Common myeloid progenitor, CD34-positive (primary cell): ENCODE measurements at regions not wholly inside any gene's neighbourhood (a gene's known extent, or its start where the extent isn't known, plus 50 kb on each side); places are given as distances from the start of the nearest gene placed in this dataset.
"Not testable (repeated sequence)": the region's sequence is repeated elsewhere in the genome, so short reads cannot be mapped to it uniquely, and the experiment has no call there.

ENCODE experiments used
- CTCF ChIA-PET: fragments of 350-600 bp; sonication (Branson Sonifier 250); formaldehyde crosslinking; loops from one replicate; lab custom pipeline; 2021; ENCODE audit warnings: antibody characterized with exemption; lab: Charles Lee
- POLR2A ChIA-PET: fragments of 350-600 bp; sonication (Branson Sonifier 250); formaldehyde crosslinking; loops from one replicate; lab custom pipeline; 2021; ENCODE audit warnings: antibody characterized with exemption; lab: Charles Lee
- DNase-seq, 3 donors: peaks; one replicate each; pipeline versions ENCODE4 v3.0.0 to v3.0.0-alpha.2; 2013
- H3K27ac ChIP-seq, 2 experiments: 1 replicate in 1 of 2; 2 replicates in 1 of 2; pipeline ENCODE4 v1.7.0; 2013; ENCODE audit warnings: inconsistent platforms in 2 of 2, low read length in 2 of 2, mild to moderate bottlenecking in 2 of 2, low read depth in 1 of 2, moderate library complexity in 1 of 2; ENCODE audit not compliant: severe bottlenecking in 2 of 2, insufficient read depth in 1 of 2, poor library complexity in 1 of 2
- H3K27me3 ChIP-seq, 5 experiments: replicated peaks in 2 of 5; 1 replicate in 3 of 5; 2 replicates in 2 of 5; pipeline versions ENCODE4 v1.6.1 to v1.7.0; 2013; ENCODE audit warnings: low read length in 4 of 5, mild to moderate bottlenecking in 2 of 5, moderate library complexity in 2 of 5, inconsistent platforms in 1 of 5; ENCODE audit not compliant: insufficient read depth in 5 of 5, control insufficient read depth in 4 of 5
- H3K36me3 ChIP-seq, 4 experiments: 1 replicate in 2 of 4; 2 replicates in 2 of 4; pipeline versions ENCODE4 v1.6.1 to v1.7.0; 2013; ENCODE audit warnings: low read length in 3 of 4, control low read depth in 1 of 4, mild to moderate bottlenecking in 1 of 4; ENCODE audit not compliant: control insufficient read depth in 4 of 4, insufficient read depth in 4 of 4
- H3K4me1 ChIP-seq, 4 experiments: 1 replicate in 3 of 4; 2 replicates in 1 of 4; pipeline versions ENCODE4 v1.6.1 to v1.7.1; 2013; ENCODE audit warnings: low read length in 3 of 4, mild to moderate bottlenecking in 3 of 4, control low read depth in 1 of 4, inconsistent platforms in 1 of 4, moderate library complexity in 1 of 4; ENCODE audit not compliant: control insufficient read depth in 4 of 4, insufficient read depth in 4 of 4; ENCODE audit errors: control extremely low read depth in 1 of 4
- H3K4me3 ChIP-seq, 7 experiments: 1 replicate in 4 of 7; 2 replicates in 3 of 7; pipeline versions ENCODE4 v1.5.1 to v1.7.0; 2013; ENCODE audit warnings: mild to moderate bottlenecking in 7 of 7, low read length in 6 of 7, moderate library complexity in 6 of 7, inconsistent platforms in 2 of 7, low read depth in 2 of 7, control low read depth in 1 of 7; ENCODE audit not compliant: insufficient read depth in 4 of 7, control insufficient read depth in 1 of 7; ENCODE audit errors: extremely low read depth in 1 of 7
- H3K9me3 ChIP-seq, 5 experiments: 1 replicate in 4 of 5; 2 replicates in 1 of 5; pipeline versions ENCODE4 v1.6.1 to v1.7.1; 2013; ENCODE audit warnings: low read length in 4 of 5, mild to moderate bottlenecking in 2 of 5, inconsistent platforms in 1 of 5, low read depth in 1 of 5, moderate library complexity in 1 of 5; ENCODE audit not compliant: control insufficient read depth in 4 of 5, insufficient read depth in 2 of 5; ENCODE audit errors: control extremely low read depth in 1 of 5
- WGBS: methylation state at CpG from one replicate; pipeline ENCODE4 v1.1.5; 2013; ENCODE audit not compliant: insufficient coverage; 5-methylcytosine and 5-hydroxymethylcytosine counted together

DNA sequence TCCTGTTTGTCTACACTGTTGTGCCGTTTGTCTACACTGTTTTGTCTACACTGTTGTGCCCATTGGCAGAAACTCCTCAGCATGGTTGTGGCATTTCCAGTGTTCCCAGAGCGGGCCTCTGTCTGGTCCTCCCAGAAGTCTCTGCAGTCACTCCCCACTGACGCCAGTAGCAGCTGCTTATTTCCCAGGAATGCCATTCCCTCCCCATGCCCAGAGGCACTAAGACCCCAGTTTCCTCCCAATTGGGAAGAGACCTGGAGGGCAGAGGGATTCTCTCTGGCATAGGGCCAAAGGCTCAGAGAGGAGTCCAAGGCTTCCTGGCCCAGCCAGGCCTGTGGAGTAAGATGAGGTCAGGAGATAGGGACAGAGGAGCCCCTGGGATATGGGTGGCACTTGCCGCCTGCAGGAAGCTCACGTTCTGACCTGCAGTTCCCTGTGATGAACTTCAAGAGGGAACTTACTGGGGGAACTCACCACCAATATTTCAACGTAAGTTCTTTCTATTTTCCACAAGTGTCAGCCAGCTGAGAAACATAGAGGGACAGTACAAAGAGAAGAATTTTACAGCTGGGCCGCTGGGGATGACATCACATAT, 69.1 kb downstream of the TNFAIP2 start:
- H3K36me3 ChIP-seq = no peaks in the 10 kb centered on the region
- H3K9me3 ChIP-seq = peaks cover 0 to 6% (median 0%) of the 10 kb centered on the region in 5 experiments
- H3K27me3 ChIP-seq = peaks cover 3 to 36% (median 23%) of the 10 kb centered on the region in 5 experiments
- no peak for DNase-seq
- no peak overlapping the region for H3K4me3 ChIP-seq
- 64% methylated on average over 6 of the region's 7 CpGs for WGBS
- no peak overlapping the region for H3K27ac ChIP-seq
- POLR2A ChIA-PET = interaction anchor here (0.5 kb wide), 1 partner anchor 75 kb away, joined by 4 read pairs; no protein-coding TSS in a partner anchor
- H3K4me1 ChIP-seq = peaks cover 0 to 9% (median 7%) of the 10 kb centered on the region in 4 experiments
- CTCF ChIA-PET = interaction anchor here (1.4 kb wide), 1 partner anchor 25 kb away, joined by 3 read pairs; no protein-coding TSS in a partner anchor

DNA sequence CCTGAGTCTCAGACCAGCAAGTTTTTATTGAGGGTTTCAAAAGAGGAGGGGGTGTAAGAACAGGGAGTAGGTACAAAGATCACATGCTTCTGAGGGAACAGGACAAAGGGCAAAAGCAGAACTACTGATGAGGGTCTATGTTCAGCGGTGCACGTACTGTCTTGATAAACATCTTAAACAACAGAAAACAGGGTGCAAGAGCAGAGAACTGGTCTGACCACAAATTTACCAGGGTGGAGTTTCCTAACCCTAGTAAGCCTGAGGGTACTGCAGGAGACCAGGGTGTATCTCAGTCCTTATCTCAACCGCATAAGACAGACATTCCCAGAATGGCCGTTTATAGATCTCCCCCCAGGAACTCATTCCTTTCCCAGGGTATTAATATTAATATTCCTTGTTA, 69.6 kb downstream of the TNFAIP2 start:
- H3K4me1 ChIP-seq, CTCF ChIA-PET, H3K27ac ChIP-seq, H3K9me3 ChIP-seq, H3K36me3 ChIP-seq, H3K4me3 ChIP-seq, DNase-seq: not testable (repeated sequence)
- 93% methylated on average over 2 of the region's 4 CpGs for WGBS
- POLR2A ChIA-PET = interaction anchor here (0.5 kb wide), 1 partner anchor 75 kb away, joined by 4 read pairs; no protein-coding TSS in a partner anchor
- H3K27me3 ChIP-seq = peaks cover 3 to 34% (median 20%) of the 10 kb centered on the region in 5 experiments

DNA sequence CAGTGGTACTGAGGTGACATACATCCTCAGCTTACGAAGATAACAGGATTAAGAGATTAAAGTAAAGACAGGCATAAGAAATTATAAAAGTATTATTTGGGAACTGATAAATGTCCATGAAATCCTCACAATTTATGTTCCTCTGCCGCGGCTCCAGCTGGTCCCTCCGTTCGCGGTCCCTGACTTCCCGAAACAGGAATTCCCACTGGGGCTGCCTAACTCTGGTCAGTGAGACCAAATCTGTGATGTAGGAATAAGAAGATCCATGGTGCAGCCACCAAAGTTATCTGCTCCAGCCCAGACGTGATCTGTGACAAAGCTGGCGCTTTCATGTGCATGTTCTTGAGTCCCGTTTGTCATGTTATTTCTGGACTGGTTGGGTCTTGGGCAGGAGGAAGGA, 70.2 kb downstream of the TNFAIP2 start:
- H3K4me3 ChIP-seq = not testable (repeated sequence)

DNA sequence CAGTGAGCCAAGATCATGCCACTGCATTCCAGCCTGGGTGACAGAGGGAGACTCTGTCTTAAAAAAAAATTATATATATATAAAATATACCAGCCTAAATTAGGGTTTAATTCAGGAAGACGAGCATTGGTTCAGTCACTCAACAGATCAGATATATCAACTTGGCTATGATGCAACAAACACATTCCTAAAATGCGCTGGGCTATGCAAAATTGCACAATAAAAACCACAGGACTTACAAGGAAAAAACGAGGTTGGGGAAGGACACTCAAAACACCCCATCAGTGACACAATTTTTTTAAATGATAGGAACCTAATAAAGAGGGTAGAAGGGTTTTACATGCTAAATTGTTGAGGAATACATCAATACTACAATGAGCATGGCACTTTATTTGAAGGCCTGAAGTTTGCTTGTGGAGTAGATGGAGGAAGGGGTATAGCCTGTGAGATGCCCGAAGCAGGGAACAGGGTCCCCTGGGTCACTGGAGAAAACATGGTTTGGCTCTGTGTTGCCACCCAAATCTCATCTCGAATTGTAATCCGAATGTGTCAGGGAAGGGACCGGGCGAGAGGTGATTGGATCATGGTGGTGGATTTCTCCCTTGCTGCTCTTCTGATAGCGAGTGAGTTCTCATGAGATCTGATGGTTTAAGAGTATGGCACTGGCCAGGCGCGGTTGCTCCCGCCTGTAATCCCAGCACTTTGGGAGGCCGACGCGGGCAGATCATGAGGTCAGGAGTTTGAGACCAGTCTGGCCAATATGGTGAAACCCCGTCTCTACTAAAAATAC, 71.2 kb downstream of the TNFAIP2 start:
- Histone ChIP-seq H3K4me1 (no peaks in the 10 kb centered on the region), H3K4me3 (no peak overlapping the region), H3K27ac (no peak overlapping the region), H3K36me3 (no peaks in the 10 kb centered on the region), H3K27me3 (peaks cover 3 to 23% (median 12%) of the 10 kb centered on the region in 5 experiments), H3K9me3 (peaks cover 0 to 6% (median 0%) of the 10 kb centered on the region in 5 experiments)
- ChIA-PET POLR2A (no interaction called here), CTCF (no interaction called here)
- WGBS = 99% methylated on average over 6 of the region's 16 CpGs
- DNase-seq = no peak

More for the DNA sequence above, 70.2 kb downstream of the TNFAIP2 start:
- H3K36me3 ChIP-seq, DNase-seq, POLR2A ChIA-PET, CTCF ChIA-PET, H3K27ac ChIP-seq, H3K9me3 ChIP-seq, H3K4me1 ChIP-seq: not testable (repeated sequence)
- H3K27me3 ChIP-seq = peaks cover 3 to 30% (median 21%) of the 10 kb centered on the region in 5 experiments
- WGBS = 97% methylated on average over 9 of the region's 10 CpGs

DNA sequence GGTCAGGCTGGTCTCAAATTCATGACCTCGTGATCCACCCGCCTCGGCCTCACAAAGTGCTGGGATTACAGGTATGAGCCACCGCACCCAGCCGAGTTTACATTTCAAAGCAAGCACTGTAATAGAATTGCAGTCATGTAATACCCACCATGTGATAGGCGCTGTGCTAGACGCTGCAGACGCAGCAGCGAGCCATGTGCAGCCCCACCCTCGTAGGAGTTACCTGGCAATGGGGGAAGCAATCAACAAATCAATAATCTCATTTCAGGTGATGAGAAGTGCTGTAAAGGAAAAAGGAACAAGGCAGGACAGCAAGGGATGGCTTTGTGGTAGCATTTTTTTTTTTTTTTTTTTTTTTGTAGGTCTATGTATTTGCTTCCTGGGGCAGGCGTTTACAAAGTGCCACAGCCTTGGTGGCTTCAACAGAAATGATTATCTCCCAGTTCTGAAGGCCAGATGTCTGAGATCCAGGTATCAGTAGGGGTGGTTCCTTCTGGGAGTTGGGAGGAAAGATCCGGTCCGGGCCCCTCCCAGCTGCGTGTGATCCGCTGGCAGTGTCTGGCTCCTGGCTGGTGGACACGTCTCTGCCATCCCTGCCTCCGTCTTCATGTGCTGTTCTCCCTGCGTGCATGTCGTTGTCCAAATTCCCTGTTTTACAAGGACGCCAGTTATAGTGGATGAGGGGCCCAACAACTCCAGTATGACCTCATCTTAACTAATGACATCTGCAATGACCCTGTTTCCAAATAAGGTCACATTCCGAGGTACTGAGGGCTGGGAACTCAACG, 72.8 kb downstream of the TNFAIP2 start:
- no peak for DNase-seq
- Histone ChIP-seq H3K4me1 (no peaks in the 10 kb centered on the region), H3K27ac (no peak overlapping the region), H3K27me3 (peaks cover 0 to 13% (median 1%) of the 10 kb centered on the region in 5 experiments), H3K36me3 (no peaks in the 10 kb centered on the region), H3K9me3 (peaks cover 0 to 8% (median 3%) of the 10 kb centered on the region in 5 experiments), H3K4me3 (no peak overlapping the region)
- POLR2A ChIA-PET = no interaction called here
- CTCF ChIA-PET = no interaction called here
- 97% methylated on average over 19 of the region's 22 CpGs for WGBS

DNA sequence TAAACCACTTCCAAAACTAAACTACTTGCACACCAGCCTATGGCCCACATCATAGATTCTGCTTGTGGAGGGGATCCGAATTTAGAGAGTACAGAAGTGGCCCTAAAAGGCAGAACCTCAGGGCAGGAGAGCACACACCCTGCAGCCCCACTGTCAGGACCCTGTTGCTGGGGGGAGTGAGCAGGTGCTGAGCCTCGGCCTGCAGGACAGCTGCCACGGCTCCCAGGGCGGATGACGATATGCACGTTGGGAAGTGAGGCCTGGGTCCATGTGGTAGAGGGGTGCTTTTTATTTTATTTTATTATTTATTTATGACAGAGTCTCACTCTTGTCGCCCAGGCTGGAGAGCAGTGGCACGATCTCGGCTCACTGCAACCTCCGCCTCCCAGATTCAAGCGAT, 73.5 kb downstream of the TNFAIP2 start:
- peaks cover 0 to 14% (median 5%) of the 10 kb centered on the region in 5 experiments for H3K27me3 ChIP-seq
- 100% methylated on average over 4 of the region's 11 CpGs for WGBS
- no peaks in the 10 kb centered on the region for H3K36me3 ChIP-seq
- peaks cover 0 to 14% (median 5%) of the 10 kb centered on the region in 5 experiments for H3K9me3 ChIP-seq
- ChIA-PET CTCF (no interaction called here), POLR2A (no interaction called here)
- no peak overlapping the region for H3K27ac ChIP-seq
- no peak for DNase-seq
- no peak overlapping the region for H3K4me3 ChIP-seq
- H3K4me1 ChIP-seq = no peaks in the 10 kb centered on the region
